ENCODE measurements at regions not wholly inside any gene's neighbourhood (a gene's known extent, or its start where the extent isn't known, plus 50 kb on each side); places are given as distances from the start of the nearest gene placed in this dataset.
A peak's percentile ranks its signal among the peaks of the same experiment; 100 is the strongest.

GRCh38 chr5:17433406-17433805 is 64.6 kb upstream of the TAF11L2 start:
- no peak overlapping the region for H3K9ac ChIP-seq (ENCODE audit: low read length)
- H3K27me3 Mint-ChIP-seq: no peaks in the 10 kb centered on the region
- CTCF ChIA-PET: no interaction called here

GRCh38 chr5:17434982-17435381 is 63.0 kb upstream of the TAF11L2 start:
- Mint-ChIP-seq H3K27me3 (no peaks in the 10 kb centered on the region), H3K9me3 (ENCODE audit: insufficient read depth) (no peaks in the 10 kb centered on the region), H3K27ac (no peak overlapping the region), H3K4me3 (peak overlapping the region; percentile 36), H3K4me1 (peaks cover 35% of the 10 kb centered on the region)
- Histone ChIP-seq H3K9ac (ENCODE audit: low read length) (no peak overlapping the region), H3K4me3 (ENCODE audit: control extremely low read depth in 1 of 5, extremely low read depth in 1 of 5, insufficient read depth in 1 of 5, low read depth in 2 of 5, low read length in 4 of 5) (no peak overlapping the region), H3K9me3 (ENCODE audit: control extremely low read depth in 1 of 3, control insufficient read depth in 2 of 3, insufficient read depth in 1 of 3, low read length in 2 of 3) (peaks cover 0 to 11% (median 4%) of the 10 kb centered on the region in 3 donors), H3K27ac (ENCODE audit: low read length in 2 of 2) (no peak overlapping the region), H3K4me1 (ENCODE audit: control insufficient read depth in 2 of 2, insufficient read depth in 2 of 2, low read length in 2 of 2) (peaks cover 14 to 17% of the 10 kb centered on the region in 2 donors), H3K36me3 (replicated peaks in 1 of 2; ENCODE audit: control extremely low read depth in 1 of 2, control insufficient read depth in 1 of 2, extremely low read depth in 1 of 2, insufficient read depth in 2 of 2, low read length in 1 of 2) (no peaks in the 10 kb centered on the region), H2AFZ (ENCODE audit: insufficient read depth, low read depth, low read length, poor library complexity, severe bottlenecking) (no peak overlapping the region), H4K20me1 (ENCODE audit: control insufficient read depth, insufficient read depth, low read length, poor library complexity, severe bottlenecking) (no peaks in the 10 kb centered on the region), H3K79me2 (ENCODE audit: control insufficient read depth, insufficient read depth, low read length) (no peaks in the 10 kb centered on the region), H3K4me2 (replicated peaks; ENCODE audit: low read depth, low read length, poor library complexity, severe bottlenecking) (no peak overlapping the region), H3K27me3 (replicated peaks in 1 of 4; ENCODE audit: control extremely low read depth in 1 of 4, control insufficient read depth in 3 of 4, insufficient read depth in 4 of 4, low read length in 3 of 4) (no peaks in the 10 kb centered on the region)
- CTCF ChIA-PET: no interaction called here
- intact Hi-C loops (cut with micrococcal nuclease): loop anchor here (5.0 to 10.0 kb wide), 2 partner anchors 90 to 178 kb away; no protein-coding TSS in a partner anchor
- no peak for TF ChIP-seq EZH2 (IDR thresholded peaks at IDR 0.05; ENCODE audit: borderline replicate concordance, insufficient read depth, low read depth, low read length, poor library complexity, severe bottlenecking)
- no peak for TF ChIP-seq CTCF (IDR thresholded peaks at IDR 0.05)
- no peak for ATAC-seq (ENCODE audit: low read depth)
- DNase-seq: no peak
- POLR2A ChIA-PET: no interaction called here

More at GRCh38 chr5:17433406-17433805, 64.6 kb upstream of the TAF11L2 start:
- intact Hi-C loops (cut with micrococcal nuclease): loop anchor here (10.0 kb wide), 1 partner anchor 89 kb away; no protein-coding TSS in a partner anchor
- H3K27ac Mint-ChIP-seq: no peak overlapping the region
- no peaks in the 10 kb centered on the region for H4K20me1 ChIP-seq (ENCODE audit: control insufficient read depth, insufficient read depth, low read length, poor library complexity, severe bottlenecking)
- ATAC-seq (ENCODE audit: low read depth) (no peak), DNase-seq (no peak)
- POLR2A ChIA-PET: no interaction called here
- H3K4me1 ChIP-seq (ENCODE audit: control insufficient read depth in 2 of 2, insufficient read depth in 2 of 2, low read length in 2 of 2): peaks cover 14 to 17% of the 10 kb centered on the region in 2 donors
- H3K4me3 Mint-ChIP-seq: no peak overlapping the region
- peaks cover 0 to 8% (median 0%) of the 10 kb centered on the region in 3 donors for H3K9me3 ChIP-seq (ENCODE audit: control extremely low read depth in 1 of 3, control insufficient read depth in 2 of 3, insufficient read depth in 1 of 3, low read length in 2 of 3)
- peaks cover 35% of the 10 kb centered on the region for H3K4me1 Mint-ChIP-seq
- no peaks in the 10 kb centered on the region for H3K27me3 ChIP-seq (replicated peaks in 1 of 4; ENCODE audit: control extremely low read depth in 1 of 4, control insufficient read depth in 3 of 4, insufficient read depth in 4 of 4, low read length in 3 of 4)
- H3K4me2 ChIP-seq (replicated peaks; ENCODE audit: low read depth, low read length, poor library complexity, severe bottlenecking): no peak overlapping the region
- H2AFZ ChIP-seq (ENCODE audit: insufficient read depth, low read depth, low read length, poor library complexity, severe bottlenecking): no peak overlapping the region
- no peak for TF ChIP-seq CTCF (IDR thresholded peaks at IDR 0.05)
- TF ChIP-seq EZH2 (IDR thresholded peaks at IDR 0.05; ENCODE audit: borderline replicate concordance, insufficient read depth, low read depth, low read length, poor library complexity, severe bottlenecking): no peak
- H3K36me3 ChIP-seq (replicated peaks in 1 of 2; ENCODE audit: control extremely low read depth in 1 of 2, control insufficient read depth in 1 of 2, extremely low read depth in 1 of 2, insufficient read depth in 2 of 2, low read length in 1 of 2): no peaks in the 10 kb centered on the region
- H3K9me3 Mint-ChIP-seq (ENCODE audit: insufficient read depth): no peaks in the 10 kb centered on the region
- no peak overlapping the region for H3K27ac ChIP-seq (ENCODE audit: low read length in 2 of 2)
- WGBS (ENCODE audit: insufficient coverage): 86% methylated on average over 1 of the region's 6 CpGs
- no peak overlapping the region for H3K4me3 ChIP-seq (ENCODE audit: control extremely low read depth in 1 of 5, extremely low read depth in 1 of 5, insufficient read depth in 1 of 5, low read depth in 2 of 5, low read length in 4 of 5)
- H3K79me2 ChIP-seq (ENCODE audit: control insufficient read depth, insufficient read depth, low read length): no peaks in the 10 kb centered on the region

Data from B cell (primary cell).